DND-41 (cell line): ENCODE measurements at regions not wholly inside any gene's neighbourhood (a gene's known extent, or its start where the extent isn't known, plus 50 kb on each side); places are given as distances from the start of the nearest gene placed in this dataset.
"Not testable (repeated sequence)": the region's sequence is repeated elsewhere in the genome, so short reads cannot be mapped to it uniquely, and the experiment has no call there.

Source experiments
- ATAC-seq: fragments of 200-7000 bp; cut with Tn5 transposase; 3 replicates; pipeline ENCODE4 v1.9.1; 2021; ENCODE audit warnings: low read depth; ENCODE audit not compliant: insufficient read depth
- DNase-seq: peaks from one replicate; pipeline ENCODE4 v3.0.0-alpha.2; 2020
- H2AFZ ChIP-seq: 2 replicates; pipeline ENCODE4 v1.6.0; 2012; ENCODE audit warnings: low read depth, low read length
- H3K27ac ChIP-seq: 2 replicates; pipeline ENCODE4 v1.5.1; 2012; ENCODE audit warnings: low read length, inconsistent platforms
- H3K27me3 ChIP-seq: fragments of 200-600 bp; sonication (generic); 2 replicates; pipeline ENCODE4 v1.6.0; 2012; ENCODE audit warnings: low read length, mild to moderate bottlenecking, inconsistent platforms; ENCODE audit not compliant: insufficient read depth, poor library complexity
- H3K36me3 ChIP-seq: 2 replicates; pipeline ENCODE4 v1.5.1; 2012; ENCODE audit warnings: low read length, inconsistent platforms; ENCODE audit not compliant: insufficient read depth
- H3K4me1 ChIP-seq: 2 replicates; pipeline ENCODE4 v1.5.1; 2012; ENCODE audit warnings: mild to moderate bottlenecking, low read length; ENCODE audit not compliant: insufficient read depth
- H3K4me2 ChIP-seq: 2 replicates; pipeline ENCODE4 v1.6.0; 2012; ENCODE audit warnings: mild to moderate bottlenecking, moderate library complexity, low read length, inconsistent platforms; ENCODE audit not compliant: insufficient read depth
- H3K4me3 ChIP-seq, 2 experiments: fragments of 200-600 bp in 1 of 2; shearing (Covaris generic) in 1 of 2; 2 replicates each; pipeline ENCODE4 v1.5.1; 2012 to 2016; ENCODE audit warnings: inconsistent platforms in 2 of 2, low read length in 2 of 2, mild to moderate bottlenecking in 2 of 2, low read depth in 1 of 2, moderate library complexity in 1 of 2
- H3K79me2 ChIP-seq: 2 replicates; pipeline ENCODE4 v1.6.0; 2012; ENCODE audit warnings: low read length, inconsistent platforms; ENCODE audit not compliant: insufficient read depth
- H3K9ac ChIP-seq: 2 replicates; pipeline ENCODE4 v1.6.0; 2012; ENCODE audit warnings: low read depth, mild to moderate bottlenecking, inconsistent platforms, low read length, moderate library complexity
- H3K9me3 ChIP-seq: 2 replicates; pipeline ENCODE4 v1.5.1; 2012; ENCODE audit warnings: low read length, moderate library complexity, mild to moderate bottlenecking, inconsistent platforms; ENCODE audit not compliant: insufficient read depth, severe bottlenecking
- H4K20me1 ChIP-seq: 2 replicates; pipeline ENCODE4 v1.6.0; 2012; ENCODE audit warnings: low read length; ENCODE audit not compliant: insufficient read depth
- CTCF ChIP-seq: IDR thresholded peaks from 2 replicates; pipeline ENCODE4 v1.5.1; 2012; ENCODE audit warnings: borderline replicate concordance, low read length, moderate library complexity, mild to moderate bottlenecking; ENCODE audit not compliant: poor library complexity, severe bottlenecking; ENCODE audit errors: extremely low read depth
- EZH2 ChIP-seq: IDR thresholded peaks from 3 replicates; pipeline ENCODE4 v1.6.1; 2012; ENCODE audit warnings: borderline replicate concordance, low read depth, mild to moderate bottlenecking, moderate library complexity, low read length, inconsistent platforms; ENCODE audit not compliant: severe bottlenecking

- H3K27ac ChIP-seq: no peak overlapping the region
These were observed 189.7 kb downstream of the CSNK1G3 start for GRCh38 chr5:123701511-123702200.

GRCh38 chr5:123700624-123701287 lies 188.8 kb downstream of the CSNK1G3 start:
- Histone ChIP-seq H4K20me1 (no peaks in the 10 kb centered on the region), H3K27ac (no peak overlapping the region), H3K4me1 (no peaks in the 10 kb centered on the region), H3K27me3 (no peaks in the 10 kb centered on the region), H3K9ac (no peak overlapping the region), H3K9me3 (no peaks in the 10 kb centered on the region), H2AFZ (no peak overlapping the region), H3K36me3 (no peaks in the 10 kb centered on the region), H3K4me3 (no peak overlapping the region), H3K79me2 (no peaks in the 10 kb centered on the region), H3K4me2 (no peak overlapping the region)
- no peak for ATAC-seq
- no peak for DNase-seq
- TF ChIP-seq EZH2 (no peak), CTCF (no peak)

More at GRCh38 chr5:123701511-123702200, 189.7 kb downstream of the CSNK1G3 start:
- Histone ChIP-seq H3K27me3 (no peaks in the 10 kb centered on the region), H3K9ac (no peak overlapping the region), H3K79me2 (no peaks in the 10 kb centered on the region), H3K9me3 (no peaks in the 10 kb centered on the region), H3K36me3 (no peaks in the 10 kb centered on the region), H3K4me1 (no peaks in the 10 kb centered on the region), H2AFZ (no peak overlapping the region), H3K4me3 (no peak overlapping the region), H4K20me1 (no peaks in the 10 kb centered on the region), H3K4me2 (no peak overlapping the region)
- ATAC-seq: no peak
- no peak for DNase-seq
- TF ChIP-seq CTCF (no peak), EZH2 (no peak)

GRCh38 chr5:123699571-123699970 lies 187.6 kb downstream of the CSNK1G3 start:
- TF ChIP-seq CTCF (no peak), EZH2 (no peak)
- H3K9ac ChIP-seq: no peak overlapping the region
- H3K4me3 ChIP-seq: no peak overlapping the region
- H3K27ac ChIP-seq: no peak overlapping the region
- no peaks in the 10 kb centered on the region for H3K79me2 ChIP-seq
- no peaks in the 10 kb centered on the region for H3K4me1 ChIP-seq
- H2AFZ ChIP-seq: no peak overlapping the region
- no peak overlapping the region for H3K4me2 ChIP-seq
- DNase-seq (no peak), ATAC-seq (no peak)
- no peaks in the 10 kb centered on the region for H3K9me3 ChIP-seq
- H3K36me3 ChIP-seq: no peaks in the 10 kb centered on the region
- H3K27me3 ChIP-seq: no peaks in the 10 kb centered on the region
- no peaks in the 10 kb centered on the region for H4K20me1 ChIP-seq

- not testable (repeated sequence) for H3K9ac ChIP-seq, H3K36me3 ChIP-seq, H3K9me3 ChIP-seq, H3K27ac ChIP-seq, H3K4me2 ChIP-seq, H3K4me1 ChIP-seq, H3K4me3 ChIP-seq, H4K20me1 ChIP-seq, ATAC-seq, H3K27me3 ChIP-seq, H3K79me2 ChIP-seq, H2AFZ ChIP-seq, DNase-seq
These were observed 187.0 kb downstream of the CSNK1G3 start for GRCh38 chr5:123698937-123699336.
